ENCODE measurements at regions not wholly inside any gene's neighbourhood (a gene's known extent, or its start where the extent isn't known, plus 50 kb on each side); places are given as distances from the start of the nearest gene placed in this dataset.

DNA sequence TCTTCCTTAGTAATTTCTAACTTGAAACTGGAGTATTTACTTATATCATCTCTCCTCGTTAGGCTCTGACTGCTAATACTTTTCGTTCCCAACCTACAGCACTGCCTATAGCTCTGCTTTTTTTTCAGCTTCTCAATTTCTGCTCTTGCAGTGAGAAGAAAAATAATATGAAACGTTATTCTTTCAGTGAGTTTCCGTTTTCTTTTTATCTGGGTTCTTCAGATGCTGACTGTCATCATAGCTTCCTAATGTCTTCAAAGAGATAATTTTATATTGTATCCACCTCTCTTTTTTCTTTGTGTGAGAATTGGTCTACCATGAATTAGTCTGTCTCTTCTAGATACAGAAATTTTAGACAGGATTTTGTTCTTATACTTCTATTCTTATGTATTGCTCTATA is 454.9 kb downstream of the LMO7 start:
- no peak for TF ChIP-seq FOXK2 (IDR thresholded peaks at IDR 0.05)
- TF ChIP-seq SUZ12 (IDR thresholded peaks at IDR 0.05): no peak
- ChIA-PET POLR2A (no interaction called here), CTCF (no interaction called here)
- DNase-seq (ENCODE audit: extremely low spot score): no peak

DNA sequence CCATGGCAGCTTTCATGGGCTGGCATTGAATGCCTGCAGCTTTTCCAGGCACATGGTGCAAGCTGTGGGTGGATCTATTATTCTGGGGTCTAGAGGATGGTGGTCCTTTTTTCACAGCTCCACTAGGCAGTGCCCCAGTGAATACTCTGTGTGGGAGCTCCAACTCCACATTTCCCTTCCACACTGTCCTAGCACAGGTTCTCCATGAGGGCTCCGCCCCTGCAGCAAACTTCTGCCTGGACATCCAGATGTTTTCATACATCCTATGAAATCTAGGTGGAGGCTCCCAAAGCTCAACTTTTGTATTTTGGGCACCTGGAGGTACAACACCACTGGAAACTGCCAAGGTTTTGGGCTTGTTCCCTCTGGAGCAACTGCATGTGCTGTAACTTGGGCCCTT is 450.6 kb downstream of the LMO7 start:
- no peak for DNase-seq (ENCODE audit: extremely low spot score)
- CTCF ChIA-PET: no interaction called here
- POLR2A ChIA-PET: no interaction called here
- TF ChIP-seq NFRKB (IDR thresholded peaks at IDR 0.05): no peak
- TF ChIP-seq, protein P1, sequence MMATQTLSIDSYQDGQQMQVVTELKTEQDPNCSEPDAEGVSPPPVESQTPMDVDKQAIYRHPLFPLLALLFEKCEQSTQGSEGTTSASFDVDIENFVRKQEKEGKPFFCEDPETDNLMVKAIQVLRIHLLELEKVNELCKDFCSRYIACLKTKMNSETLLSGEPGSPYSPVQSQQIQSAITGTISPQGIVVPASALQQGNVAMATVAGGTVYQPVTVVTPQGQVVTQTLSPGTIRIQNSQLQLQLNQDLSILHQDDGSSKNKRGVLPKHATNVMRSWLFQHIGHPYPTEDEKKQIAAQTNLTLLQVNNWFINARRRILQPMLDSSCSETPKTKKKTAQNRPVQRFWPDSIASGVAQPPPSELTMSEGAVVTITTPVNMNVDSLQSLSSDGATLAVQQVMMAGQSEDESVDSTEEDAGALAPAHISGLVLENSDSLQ (IDR thresholded peaks at IDR 0.05): no peak
- TF ChIP-seq FOXA1 (IDR thresholded peaks at IDR 0.05): no peak
- TF ChIP-seq FOXK2 (IDR thresholded peaks at IDR 0.05): no peak
- TF ChIP-seq ELF4 (IDR thresholded peaks at IDR 0.05): no peak

GRCh38 chr13:76067850-76068249 is 431.7 kb downstream of the LMO7 start:
- DNase-seq (ENCODE audit: extremely low spot score): no peak
- CTCF ChIA-PET: no interaction called here
- POLR2A ChIA-PET: no interaction called here
- no peak for TF ChIP-seq FOXM1 (IDR thresholded peaks at IDR 0.05; ENCODE audit: borderline replicate concordance)

GRCh38 chr13:76053181-76053580 is 417.1 kb downstream of the LMO7 start:
- TF ChIP-seq ZNF384 (IDR thresholded peaks at IDR 0.05) (no peak), HDGF (IDR thresholded peaks at IDR 0.05; ENCODE audit: borderline replicate concordance) (no peak)
- CTCF ChIA-PET: interaction anchor here (0.6 kb wide), 1 partner anchor 79 kb away, joined by 4 read pairs; no protein-coding TSS in a partner anchor
- POLR2A ChIA-PET: no interaction called here
- no peak for DNase-seq (ENCODE audit: extremely low spot score)

- CTCF ChIA-PET: no interaction called here
- no peak for DNase-seq (ENCODE audit: extremely low spot score)
- POLR2A ChIA-PET: no interaction called here
- TF ChIP-seq FOXK2 (IDR thresholded peaks at IDR 0.05) (no peak), ELF4 (IDR thresholded peaks at IDR 0.05) (no peak), FOXM1 (IDR thresholded peaks at IDR 0.05; ENCODE audit: borderline replicate concordance) (no peak), TARDBP (IDR thresholded peaks at IDR 0.05) (no peak), LEF1 (IDR thresholded peaks at IDR 0.05; ENCODE audit: borderline replicate concordance) (no peak), SP1 (IDR thresholded peaks at IDR 0.05) (no peak), NFRKB (IDR thresholded peaks at IDR 0.05) (no peak), ZNF384 (IDR thresholded peaks at IDR 0.05) (no peak), ARNT (IDR thresholded peaks at IDR 0.05) (no peak)
Observed at GRCh38 chr13:76049376-76049746, 413.2 kb downstream of the LMO7 start.

- ChIA-PET CTCF (interaction anchor here (0.6 kb wide), 1 partner anchor 173 kb away, joined by 3 read pairs; no protein-coding TSS in a partner anchor), POLR2A (no interaction called here)
- TF ChIP-seq FOXA1 (IDR thresholded peaks at IDR 0.05) (no peak), CTBP1 (IDR thresholded peaks at IDR 0.05; ENCODE audit: borderline replicate concordance) (no peak), SP1 (IDR thresholded peaks at IDR 0.05) (no peak), ZNF384 (IDR thresholded peaks at IDR 0.05) (no peak), FOXK2 (IDR thresholded peaks at IDR 0.05) (no peak), TARDBP (IDR thresholded peaks at IDR 0.05) (no peak), FOXM1 (IDR thresholded peaks at IDR 0.05; ENCODE audit: borderline replicate concordance) (no peak), NFRKB (IDR thresholded peaks at IDR 0.05) (no peak), ARNT (IDR thresholded peaks at IDR 0.05) (no peak)
- TF ChIP-seq, protein P1 (IDR thresholded peaks at IDR 0.05): no peak
- DNase-seq (ENCODE audit: extremely low spot score): no peak
Observed at GRCh38 chr13:76048675-76049375, 412.7 kb downstream of the LMO7 start.

DNA sequence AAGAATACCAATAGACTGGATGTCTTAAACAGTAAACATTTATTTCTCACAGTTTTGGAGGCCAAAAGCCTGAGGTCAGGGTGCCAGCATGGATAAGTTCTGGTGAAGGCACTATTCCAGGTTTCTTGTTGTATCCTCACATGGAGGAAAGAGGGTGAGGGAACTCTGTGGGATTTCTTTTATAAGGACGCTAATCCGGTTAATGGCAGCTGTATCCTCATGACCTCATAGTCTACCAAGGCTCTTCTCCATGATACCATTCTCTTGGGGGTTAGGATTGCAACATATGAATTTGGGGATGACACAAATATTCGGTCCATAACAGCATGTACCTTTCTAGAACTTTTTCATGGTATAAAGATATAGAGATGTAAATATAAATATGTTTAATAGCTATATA is 412.0 kb downstream of the LMO7 start:
- TF ChIP-seq ARNT (IDR thresholded peaks at IDR 0.05) (no peak), L3MBTL2 (conservative IDR thresholded peaks at IDR 0.05) (no peak), ZNF384 (IDR thresholded peaks at IDR 0.05) (no peak), FOXK2 (IDR thresholded peaks at IDR 0.05) (no peak), CTBP1 (IDR thresholded peaks at IDR 0.05; ENCODE audit: borderline replicate concordance) (no peak), HDGF (IDR thresholded peaks at IDR 0.05; ENCODE audit: borderline replicate concordance) (no peak), SP1 (IDR thresholded peaks at IDR 0.05) (no peak), FOXM1 (IDR thresholded peaks at IDR 0.05; ENCODE audit: borderline replicate concordance) (no peak), ELF4 (IDR thresholded peaks at IDR 0.05) (no peak), TARDBP (IDR thresholded peaks at IDR 0.05) (no peak), BHLHE40 (IDR thresholded peaks at IDR 0.05; ENCODE audit: borderline replicate concordance) (no peak), FOXA1 (IDR thresholded peaks at IDR 0.05) (no peak), NFRKB (IDR thresholded peaks at IDR 0.05) (no peak), SUZ12 (IDR thresholded peaks at IDR 0.05) (no peak), LEF1 (IDR thresholded peaks at IDR 0.05; ENCODE audit: borderline replicate concordance) (no peak)
- TF ChIP-seq, protein P1 (IDR thresholded peaks at IDR 0.05): no peak
- no peak for DNase-seq (ENCODE audit: extremely low spot score)
- POLR2A ChIA-PET: no interaction called here
- CTCF ChIA-PET: no interaction called here

Measured in HEK293T (cell line).